Right lobe of liver (tissue), 4 donors: ENCODE measurements at regions not wholly inside any gene's neighbourhood (a gene's known extent, or its start where the extent isn't known, plus 50 kb on each side); places are given as distances from the start of the nearest gene placed in this dataset.

Source experiments
- CTCF ChIP-seq, 4 donors: fragments of 200-600 bp in 3 of 4; fragments of 450-650 bp in 1 of 4; IDR thresholded peaks; one replicate each; pipeline versions ENCODE4 v1.5.1 to v1.8.0; 2016 to 2022; ENCODE audit warnings: antibody characterized with exemption in 4 of 4, mild to moderate bottlenecking in 2 of 4
- POLR2A ChIP-seq: fragments of 450-650 bp; IDR thresholded peaks from one replicate; pipeline ENCODE4 v1.6.1; 2017; ENCODE audit warnings: antibody characterized with exemption, mild to moderate bottlenecking
- donor health status: DM: no; HTN: no; CAD: no.
- donor health status: DM: no; HTN: no; CAD: no.
- donor health status: DM: no; HTN: yes; CAD: no.

GRCh38 chr7:85489498-85489897 lies 302.6 kb upstream of the SEMA3D start:
- TF ChIP-seq POLR2A = no peak
- TF ChIP-seq CTCF (IDR thresholded peaks at IDR 0.05) = no peak
